HG02610 (cell line): ENCODE measurements at regions not wholly inside any gene's neighbourhood (a gene's known extent, or its start where the extent isn't known, plus 50 kb on each side); places are given as distances from the start of the nearest gene placed in this dataset.

Source experiments
- ATAC-seq: cut with Tn5 transposase; IDR thresholded peaks from one replicate; pipeline ENCODE4 v1.9.1; 2021; ENCODE audit warnings: mild to moderate bottlenecking, moderate library complexity; ENCODE audit not compliant: unreplicated experiment

DNA sequence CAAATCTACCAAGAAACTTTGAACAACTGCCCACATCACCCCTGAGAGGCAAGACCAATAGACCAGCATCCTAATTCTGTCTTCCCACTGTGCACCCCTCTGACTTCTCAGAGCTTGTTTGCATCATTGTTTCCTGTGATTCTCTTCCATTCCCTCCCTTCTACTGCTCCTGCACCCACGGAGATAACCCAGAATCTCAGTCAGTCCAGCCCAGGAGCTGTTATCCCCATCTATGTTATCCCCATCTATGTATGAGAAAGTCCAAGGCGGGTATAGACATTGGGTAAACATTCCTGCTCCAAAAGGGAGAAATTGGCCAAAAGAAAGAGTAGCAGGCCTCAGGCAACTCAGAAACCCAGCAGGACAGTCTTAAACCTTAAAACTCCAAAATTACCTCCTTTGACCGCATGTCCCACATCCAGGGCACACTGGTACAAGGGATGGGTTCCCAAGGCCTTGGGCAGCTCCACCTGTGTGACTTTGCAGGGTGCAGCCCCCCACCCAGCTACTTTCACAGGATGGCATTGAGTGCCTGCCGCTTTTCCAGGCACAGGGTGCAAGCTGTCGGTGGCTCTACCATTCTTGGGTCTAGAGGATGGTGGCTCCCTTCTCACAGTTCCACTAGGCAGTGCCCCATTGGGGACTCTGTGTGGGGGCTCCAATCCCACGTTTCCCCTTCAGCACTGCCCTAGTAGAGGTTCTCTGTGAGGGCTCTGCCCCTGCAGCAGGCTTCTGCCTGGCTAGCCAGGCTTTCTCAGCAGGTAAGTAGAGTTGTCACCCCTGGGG lies 414.8 kb downstream of the NPHP4 start:
- ATAC-seq, result no peak

DNA sequence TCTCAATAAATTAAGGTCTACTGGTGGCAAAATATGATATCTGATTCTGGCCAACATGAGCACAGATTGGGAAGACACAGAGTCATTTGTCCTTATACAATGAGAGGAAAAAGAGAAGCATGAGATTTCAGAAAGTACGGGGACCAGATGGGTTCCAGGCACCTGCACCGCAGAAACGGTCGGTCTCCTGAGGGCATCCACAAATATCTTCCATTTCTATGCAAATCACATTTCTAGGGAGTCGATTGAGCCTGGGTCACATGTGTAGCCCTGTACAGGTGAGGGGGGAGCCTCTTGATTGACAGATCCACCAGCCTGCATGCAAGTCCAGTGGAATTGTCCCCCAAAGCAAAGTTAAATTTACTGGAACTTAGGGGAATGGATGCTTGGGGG lies 415.6 kb downstream of the NPHP4 start:
- ATAC-seq, result no peak

- no peak for ATAC-seq
These were observed 416.1 kb downstream of the NPHP4 start for GRCh38 chr1:5576011-5576672.

GRCh38 chr1:5575396-5575940 lies 416.8 kb downstream of the NPHP4 start:
- ATAC-seq, result no peak

GRCh38 chr1:5574641-5575040 lies 417.6 kb downstream of the NPHP4 start:
- no peak for ATAC-seq

DNA sequence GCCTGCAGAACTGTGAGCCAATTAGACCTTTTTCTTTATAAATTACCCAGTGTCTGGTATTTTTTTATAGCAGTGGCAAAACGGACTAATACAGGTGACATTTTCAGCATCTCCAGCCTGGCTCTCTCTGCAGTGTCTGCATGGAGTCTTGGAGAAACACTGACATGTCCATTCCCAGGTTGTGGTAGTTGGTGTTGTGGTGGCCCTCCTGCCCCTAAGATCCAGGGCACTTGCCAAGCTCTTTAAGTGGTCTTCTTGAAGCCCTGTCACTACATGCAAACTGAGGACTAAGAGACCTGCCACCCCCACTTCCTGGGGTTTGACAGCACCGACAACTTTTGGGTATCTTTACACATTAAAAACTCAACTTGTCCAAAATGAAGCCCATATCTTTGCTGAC lies 419.4 kb downstream of the NPHP4 start:
- no peak for ATAC-seq

GRCh38 chr1:5571861-5572401 lies 420.3 kb downstream of the NPHP4 start:
- no peak for ATAC-seq

DNA sequence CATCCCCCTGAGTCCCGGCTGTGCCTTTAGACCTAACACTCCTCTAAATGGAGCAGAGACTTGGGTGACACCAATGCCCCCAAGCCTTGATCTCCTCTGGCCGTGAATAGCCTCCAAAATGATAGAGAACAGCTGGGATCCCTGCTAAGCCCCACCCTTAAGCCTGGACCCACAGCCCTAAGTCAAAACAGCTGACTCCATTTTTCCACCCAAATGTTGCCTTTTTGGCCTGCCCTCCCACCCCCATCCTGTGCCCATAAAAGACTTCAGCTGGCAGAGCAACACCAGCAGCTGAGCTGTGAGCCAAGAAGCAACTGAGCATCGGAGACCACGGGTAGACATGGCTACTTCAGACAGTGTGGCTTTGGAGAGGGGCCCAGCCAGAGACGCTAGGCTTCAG lies 420.8 kb downstream of the NPHP4 start:
- ATAC-seq, result no peak

- ATAC-seq, result no peak
These were observed 421.3 kb downstream of the NPHP4 start for GRCh38 chr1:5570931-5571330.

DNA sequence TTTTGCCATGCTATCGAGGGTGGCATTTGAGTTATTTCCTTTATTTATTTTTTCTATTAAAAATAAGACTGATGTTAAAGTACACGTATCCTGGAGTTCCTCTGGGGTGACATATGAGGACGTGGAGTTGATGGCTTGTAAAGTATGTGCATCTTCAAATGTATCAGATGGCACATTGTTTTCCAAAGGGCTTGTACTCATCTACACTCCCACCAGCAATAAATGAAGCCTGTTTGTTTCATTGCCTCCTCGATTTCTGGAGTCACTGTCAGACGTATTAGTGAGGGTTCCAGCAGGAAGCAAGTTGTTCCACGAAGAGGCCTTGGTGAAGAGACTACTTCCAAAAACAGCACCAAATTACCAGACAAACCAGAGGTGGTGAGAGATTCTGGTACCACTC lies 423.9 kb downstream of the NPHP4 start:
- no peak for ATAC-seq

- ATAC-seq, result no peak
These were observed 424.4 kb downstream of the NPHP4 start for GRCh38 chr1:5567839-5568238.

- ATAC-seq, result no peak
These were observed 425.3 kb downstream of the NPHP4 start for GRCh38 chr1:5566924-5567323.

GRCh38 chr1:5565281-5566125 lies 426.7 kb downstream of the NPHP4 start:
- no peak for ATAC-seq

- ATAC-seq, result no peak
These were observed 427.5 kb downstream of the NPHP4 start for GRCh38 chr1:5564578-5565257.

DNA sequence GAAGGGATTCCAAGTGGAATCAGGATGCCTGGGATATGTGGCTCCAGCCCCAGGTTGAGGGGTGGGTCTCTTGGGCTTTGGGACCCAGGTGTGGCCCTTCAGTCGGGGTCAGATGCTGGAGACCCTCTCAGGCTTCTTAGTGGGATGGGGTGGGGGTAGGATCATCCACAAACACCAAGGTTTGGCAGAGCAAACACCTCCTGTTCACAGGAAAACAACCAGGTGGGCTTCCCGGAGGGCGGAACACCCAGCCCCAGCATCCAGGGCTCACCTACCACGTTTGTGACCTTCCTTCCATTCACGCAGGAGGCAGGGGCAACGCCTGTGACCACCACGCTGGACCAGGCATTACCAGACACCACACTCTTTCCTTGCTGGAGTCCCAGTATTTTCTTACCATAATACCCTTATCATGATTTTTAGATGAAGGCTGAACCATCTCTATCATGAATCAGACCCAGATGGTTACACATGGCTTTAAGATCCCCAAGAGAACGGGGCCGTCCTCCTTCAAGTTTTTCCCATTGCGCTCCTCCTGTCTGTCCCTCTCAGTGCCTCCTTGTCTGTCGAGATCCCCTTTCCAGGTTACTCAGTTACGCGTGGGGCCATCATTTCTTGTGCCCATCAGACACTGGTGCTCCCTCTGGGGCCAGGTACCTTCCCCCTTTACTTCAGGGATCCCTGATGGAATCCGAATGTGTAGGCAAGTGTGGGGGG lies 428.2 kb downstream of the NPHP4 start:
- ATAC-seq, result no peak

GRCh38 chr1:5562769-5563168 lies 429.5 kb downstream of the NPHP4 start:
- ATAC-seq, result no peak

- no peak for ATAC-seq
These were observed 429.9 kb downstream of the NPHP4 start for GRCh38 chr1:5562331-5562730.

DNA sequence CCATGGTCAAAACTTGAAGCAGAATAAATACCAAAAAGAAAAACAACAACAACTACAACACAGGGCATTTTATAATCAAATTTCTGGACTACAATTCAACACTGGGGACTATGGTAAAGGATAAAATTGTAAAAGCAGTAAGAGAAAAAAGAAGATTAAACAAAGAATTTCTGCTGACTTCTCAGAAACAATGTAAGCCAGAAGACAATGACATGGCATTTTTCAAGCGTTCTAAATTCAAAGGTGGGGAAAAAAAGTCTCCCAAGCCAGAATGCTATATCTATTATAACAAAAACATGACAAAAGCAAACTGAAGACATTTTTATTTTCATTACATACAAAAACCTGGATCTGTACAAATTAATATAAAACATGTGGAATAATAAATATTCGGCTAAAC lies 433.1 kb downstream of the NPHP4 start:
- no peak for ATAC-seq

DNA sequence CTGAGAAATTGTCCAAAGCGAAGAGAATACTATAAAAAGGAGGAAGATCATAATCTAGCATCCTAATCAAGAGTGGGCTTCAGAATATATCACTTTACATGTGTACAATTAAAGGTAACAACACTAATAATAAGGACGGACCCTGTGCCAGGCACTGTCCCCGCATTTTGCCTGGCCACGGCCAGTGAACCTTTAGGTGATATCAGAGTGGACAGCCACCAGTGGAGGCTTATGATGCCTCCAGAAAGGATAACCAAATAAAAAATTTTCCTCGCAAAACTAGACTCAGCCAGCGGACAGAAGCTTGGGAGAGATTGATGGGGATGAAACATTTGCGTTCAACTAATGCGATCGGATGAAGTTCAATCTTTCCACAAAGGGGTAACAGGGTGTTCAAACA lies 436.4 kb downstream of the NPHP4 start:
- no peak for ATAC-seq

DNA sequence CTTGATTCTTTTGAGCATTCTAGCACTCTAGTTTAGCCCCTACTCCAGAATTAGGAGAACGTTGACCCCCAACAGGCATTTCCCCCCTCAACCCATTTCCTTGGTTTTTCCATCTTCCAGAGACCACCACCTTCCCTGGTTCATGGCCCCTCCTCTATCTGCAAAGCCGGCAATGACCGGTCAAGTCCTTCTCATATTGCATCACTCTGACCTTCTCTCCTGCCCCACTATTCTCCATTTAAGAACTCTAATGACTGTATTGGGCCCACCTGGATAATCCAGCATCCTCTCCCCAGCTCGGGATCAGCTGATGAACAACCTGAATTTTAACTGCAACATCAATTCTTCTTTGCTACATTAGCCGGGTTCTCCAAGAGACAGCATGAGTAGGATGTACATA lies 437.4 kb downstream of the NPHP4 start:
- no peak for ATAC-seq
